Naive thymus-derived CD8-positive, alpha-beta T cell (primary cell): ENCODE measurements at regions not wholly inside any gene's neighbourhood (a gene's known extent, or its start where the extent isn't known, plus 50 kb on each side); places are given as distances from the start of the nearest gene placed in this dataset.
A peak's percentile ranks its signal among the peaks of the same experiment; 100 is the strongest.
"Not testable (repeated sequence)": the region's sequence is repeated elsewhere in the genome, so short reads cannot be mapped to it uniquely, and the experiment has no call there.

Experiments
- ATAC-seq, 2 donors: fragments of 150-1000 bp; cut with Tn5 transposase in 1 of 2; sonication (Bioruptor Pico), chemical (Tn5 transposase) in 1 of 2; 1 replicate in 1 of 2; 2 replicates in 1 of 2; pipeline ENCODE4 v1.10.0; 2021; ENCODE audit warnings: mild to moderate bottlenecking in 2 of 2, moderate library complexity in 2 of 2
- POLR2A ChIA-PET: fragments of 350-600 bp; sonication (Branson Sonifier 250); formaldehyde crosslinking; loops from one replicate; lab custom pipeline; 2021; ENCODE audit warnings: antibody characterized with exemption; lab: Charles Lee
- DNase-seq, 10 donors: peaks; one replicate each; pipeline versions ENCODE4 v3.0.0 to v3.0.0-alpha.2; 2020 to 2022
- H3K27ac Mint-ChIP-seq, 10 donors: one replicate each; pipeline ENCODE4 v1.8.0; 2020 to 2022; ENCODE audit warnings: mild to moderate bottlenecking in 10 of 10, mixed read lengths in 10 of 10, moderate library complexity in 4 of 10, inconsistent platforms in 1 of 10
- H3K27me3 Mint-ChIP-seq, 5 donors: one replicate each; pipeline ENCODE4 v1.8.0; 2021 to 2022; ENCODE audit warnings: mixed read lengths in 5 of 5
- H3K36me3 Mint-ChIP-seq, 3 donors: one replicate each; pipeline ENCODE4 v1.8.0; 2020 to 2022; ENCODE audit warnings: mixed read lengths in 3 of 3, mild to moderate bottlenecking in 2 of 3, inconsistent platforms in 1 of 3
- H3K4me1 Mint-ChIP-seq, 4 donors: one replicate each; pipeline ENCODE4 v1.8.0; 2021 to 2022; ENCODE audit warnings: mixed read lengths in 4 of 4
- H3K4me3 Mint-ChIP-seq, 10 donors: one replicate each; pipeline ENCODE4 v1.8.0; 2020 to 2022; ENCODE audit warnings: mild to moderate bottlenecking in 10 of 10, mixed read lengths in 10 of 10, moderate library complexity in 6 of 10, inconsistent platforms in 1 of 10
- H3K9me3 Mint-ChIP-seq, 9 donors: one replicate each; pipeline ENCODE4 v1.8.0; 2020 to 2022; ENCODE audit warnings: mixed read lengths in 9 of 9, mild to moderate bottlenecking in 3 of 9, inconsistent platforms in 1 of 9, moderate library complexity in 1 of 9

GRCh38 chr18:8920856-8921787, 181.4 kb upstream of the NDUFV2 start:
- H3K4me1 Mint-ChIP-seq, ATAC-seq, POLR2A ChIA-PET, H3K27ac Mint-ChIP-seq, H3K36me3 Mint-ChIP-seq, H3K27me3 Mint-ChIP-seq, H3K4me3 Mint-ChIP-seq, DNase-seq: not testable (repeated sequence)
- H3K9me3 Mint-ChIP-seq = peaks cover 0 to 11% (median 4%) of the 10 kb centered on the region in 9 donors

- POLR2A ChIA-PET = no interaction called here
- peaks cover 11 to 54% (median 24%) of the 10 kb centered on the region in 9 donors for H3K9me3 Mint-ChIP-seq
- peaks cover 0 to 15% (median under 1%) of the 10 kb centered on the region in 5 donors for H3K27me3 Mint-ChIP-seq
- H3K36me3 Mint-ChIP-seq = peaks cover 0 to 31% (median 10%) of the 10 kb centered on the region in 3 donors
- no peak overlapping the region for H3K27ac Mint-ChIP-seq
- ATAC-seq = no peak
- no peak overlapping the region for H3K4me3 Mint-ChIP-seq
- DNase-seq = no peak
- no peaks in the 10 kb centered on the region for H3K4me1 Mint-ChIP-seq
Measured at GRCh38 chr18:8926464-8926863, 176.0 kb upstream of the NDUFV2 start.

- Mint-ChIP-seq H3K27me3 (peaks cover 0 to 15% (median 2%) of the 10 kb centered on the region in 5 donors), H3K36me3 (peaks cover 0 to 31% (median 10%) of the 10 kb centered on the region in 3 donors), H3K4me1 (no peaks in the 10 kb centered on the region), H3K27ac (no peak overlapping the region), H3K9me3 (peaks cover 11 to 49% (median 24%) of the 10 kb centered on the region in 9 donors), H3K4me3 (no peak overlapping the region)
- POLR2A ChIA-PET = no interaction called here
- DNase-seq (no peak), ATAC-seq (no peak)
Measured at GRCh38 chr18:8928044-8928443, 174.5 kb upstream of the NDUFV2 start.

- H3K27me3 Mint-ChIP-seq = peaks cover 0 to 15% (median 2%) of the 10 kb centered on the region in 5 donors
- H3K27ac Mint-ChIP-seq = no peak overlapping the region
- H3K9me3 Mint-ChIP-seq = peaks cover 11 to 49% (median 24%) of the 10 kb centered on the region in 9 donors
- no peak for DNase-seq
- POLR2A ChIA-PET = no interaction called here
- H3K4me3 Mint-ChIP-seq = no peak overlapping the region
- H3K4me1 Mint-ChIP-seq = peaks cover 0 to 1% (median 0%) of the 10 kb centered on the region in 4 donors
- H3K36me3 Mint-ChIP-seq = peaks cover 0 to 31% (median 10%) of the 10 kb centered on the region in 3 donors
- ATAC-seq = no peak
Measured at GRCh38 chr18:8928847-8929780, 173.4 kb upstream of the NDUFV2 start.

- no peak overlapping the region for H3K4me3 Mint-ChIP-seq
- H3K27ac Mint-ChIP-seq = no peak overlapping the region
- H3K9me3 Mint-ChIP-seq = peaks cover 11 to 43% (median 20%) of the 10 kb centered on the region in 9 donors
- peaks cover 0 to 7% (median 0%) of the 10 kb centered on the region in 4 donors for H3K4me1 Mint-ChIP-seq
- peaks cover 0 to 15% (median 2%) of the 10 kb centered on the region in 5 donors for H3K27me3 Mint-ChIP-seq
- DNase-seq (no peak), ATAC-seq (no peak)
- peaks cover 0 to 26% (median 6%) of the 10 kb centered on the region in 3 donors for H3K36me3 Mint-ChIP-seq
- POLR2A ChIA-PET = no interaction called here
Measured at GRCh38 chr18:8930990-8931616, 171.4 kb upstream of the NDUFV2 start.

- Mint-ChIP-seq H3K27ac (no peak overlapping the region), H3K36me3 (peaks cover 0 to 16% (median 7%) of the 10 kb centered on the region in 3 donors), H3K4me3 (no peak overlapping the region), H3K4me1 (peaks cover 0 to 7% (median 0%) of the 10 kb centered on the region in 4 donors), H3K27me3 (peaks cover 0 to 15% (median 2%) of the 10 kb centered on the region in 5 donors), H3K9me3 (peaks cover 7 to 29% (median 16%) of the 10 kb centered on the region in 9 donors)
- DNase-seq (no peak), ATAC-seq (no peak)
- POLR2A ChIA-PET = no interaction called here
Measured at GRCh38 chr18:8932866-8933265, 169.6 kb upstream of the NDUFV2 start.

GRCh38 chr18:8933714-8934284, 168.7 kb upstream of the NDUFV2 start:
- no peak for DNase-seq

GRCh38 chr18:8935346-8935745, 167.2 kb upstream of the NDUFV2 start:
- DNase-seq, H3K4me1 Mint-ChIP-seq, H3K9me3 Mint-ChIP-seq, H3K27ac Mint-ChIP-seq, H3K4me3 Mint-ChIP-seq, POLR2A ChIA-PET, H3K36me3 Mint-ChIP-seq, ATAC-seq: not testable (repeated sequence)
- H3K27me3 Mint-ChIP-seq = peaks cover 0 to 15% (median 0%) of the 10 kb centered on the region in 5 donors

More at GRCh38 chr18:8933714-8934284, 168.7 kb upstream of the NDUFV2 start:
- Mint-ChIP-seq H3K4me1 (peaks cover 0 to 7% (median under 1%) of the 10 kb centered on the region in 4 donors), H3K27me3 (peaks cover 0 to 16% (median 2%) of the 10 kb centered on the region in 5 donors), H3K27ac (no peak overlapping the region), H3K36me3 (peaks cover 0 to 15% (median 7%) of the 10 kb centered on the region in 3 donors), H3K4me3 (no peak overlapping the region), H3K9me3 (peaks cover 7 to 22% (median 14%) of the 10 kb centered on the region in 9 donors)
- POLR2A ChIA-PET = no interaction called here
- ATAC-seq = no peak

GRCh38 chr18:8936619-8937018, 165.9 kb upstream of the NDUFV2 start:
- ATAC-seq = no peak
- Mint-ChIP-seq H3K27ac (no peak overlapping the region), H3K36me3 (peaks cover 0 to 2% (median 0%) of the 10 kb centered on the region in 3 donors), H3K4me3 (no peak overlapping the region), H3K9me3 (peaks cover 0 to 7% (median 0%) of the 10 kb centered on the region in 9 donors), H3K4me1 (peaks cover 0 to 7% (median 3%) of the 10 kb centered on the region in 4 donors), H3K27me3 (peaks cover 0 to 8% (median 0%) of the 10 kb centered on the region in 5 donors)
- DNase-seq = no peak
- POLR2A ChIA-PET = no interaction called here

- peaks cover 0 to 7% (median 0%) of the 10 kb centered on the region in 9 donors for H3K9me3 Mint-ChIP-seq
- H3K4me1 Mint-ChIP-seq = peaks cover 0 to 7% (median 3%) of the 10 kb centered on the region in 4 donors
- peaks cover 0 to 2% (median 0%) of the 10 kb centered on the region in 3 donors for H3K36me3 Mint-ChIP-seq
- no peak for ATAC-seq
- no peak overlapping the region for H3K4me3 Mint-ChIP-seq
- H3K27me3 Mint-ChIP-seq = peaks cover 0 to 8% (median 0%) of the 10 kb centered on the region in 5 donors
- POLR2A ChIA-PET = no interaction called here
- DNase-seq = no peak
- H3K27ac Mint-ChIP-seq = no peak overlapping the region
Measured at GRCh38 chr18:8937160-8938094, 165.1 kb upstream of the NDUFV2 start.

GRCh38 chr18:8938817-8939216, 163.7 kb upstream of the NDUFV2 start:
- H3K4me3 Mint-ChIP-seq = no peak overlapping the region

More at GRCh38 chr18:8938817-8939216, 163.7 kb upstream of the NDUFV2 start:
- no peak for ATAC-seq
- DNase-seq = no peak
- peaks cover 0 to 2% (median 0%) of the 10 kb centered on the region in 3 donors for H3K36me3 Mint-ChIP-seq
- POLR2A ChIA-PET = no interaction called here
- H3K27me3 Mint-ChIP-seq = peaks cover 0 to 8% (median 0%) of the 10 kb centered on the region in 5 donors
- H3K9me3 Mint-ChIP-seq = peaks cover 0 to 1% (median 0%) of the 10 kb centered on the region in 9 donors
- peak overlapping the region in 1 of 10 donors; percentile 17 for H3K27ac Mint-ChIP-seq
- H3K4me1 Mint-ChIP-seq = peaks cover 0 to 7% (median 3%) of the 10 kb centered on the region in 4 donors
